B cell (primary cell): ENCODE measurements at regions not wholly inside any gene's neighbourhood (a gene's known extent, or its start where the extent isn't known, plus 50 kb on each side); places are given as distances from the start of the nearest gene placed in this dataset.

Experiments used
- ATAC-seq: fragments of 200-7000 bp; cut with Tn5 transposase; one replicate; pipeline ENCODE4 v1.10.0; 2021; ENCODE audit warnings: low read depth, mild to moderate bottlenecking, moderate number of reproducible peaks, moderate library complexity
- CTCF ChIA-PET: fragments of 350-600 bp; sonication (Branson Sonifier 250); formaldehyde crosslinking; loops from one replicate; lab custom pipeline; 2021; ENCODE audit warnings: antibody characterized with exemption, inconsistent platforms; lab: Charles Lee
- POLR2A ChIA-PET: fragments of 350-600 bp; sonication (Branson Sonifier 250); formaldehyde crosslinking; loops from one replicate; lab custom pipeline; 2021; ENCODE audit warnings: antibody characterized with exemption; lab: Charles Lee
- DNase-seq: peaks from one replicate; pipeline ENCODE4 v3.0.0; 2013
- H2AFZ ChIP-seq: 2 replicates; pipeline ENCODE4 v1.6.1; 2012; ENCODE audit warnings: mild to moderate bottlenecking, low read depth, low read length; ENCODE audit not compliant: insufficient read depth, poor library complexity, severe bottlenecking
- H3K27ac ChIP-seq, 2 donors: 1 replicate in 1 of 2; 2 replicates in 1 of 2; pipeline ENCODE4 v1.5.1; 2012 to 2013; ENCODE audit warnings: low read length in 2 of 2, mild to moderate bottlenecking in 2 of 2, moderate library complexity in 1 of 2
- H3K27me3 ChIP-seq, 4 experiments: fragments of 200-600 bp in 1 of 4; sonication (generic) in 1 of 4; replicated peaks in 1 of 4; 1 replicate in 2 of 4; 2 replicates in 2 of 4; pipeline versions ENCODE4 v1.6.1 to v1.7.0; 2013 to 2016; ENCODE audit warnings: low read length in 3 of 4, mild to moderate bottlenecking in 2 of 4, mixed read lengths in 1 of 4, moderate library complexity in 1 of 4; ENCODE audit not compliant: insufficient read depth in 4 of 4, control insufficient read depth in 3 of 4; ENCODE audit errors: control extremely low read depth in 1 of 4
- H3K36me3 ChIP-seq, 2 experiments: replicated peaks in 1 of 2; 1 replicate in 1 of 2; 2 replicates in 1 of 2; pipeline versions ENCODE4 v1.6.1 to v1.7.1; 2013; ENCODE audit warnings: low read length in 1 of 2; ENCODE audit not compliant: insufficient read depth in 2 of 2, control insufficient read depth in 1 of 2; ENCODE audit errors: control extremely low read depth in 1 of 2, extremely low read depth in 1 of 2
- H3K4me1 ChIP-seq, 2 donors: fragments of 200-600 bp in 1 of 2; sonication (generic) in 1 of 2; 1 replicate in 1 of 2; 2 replicates in 1 of 2; pipeline versions ENCODE4 v1.5.1 to v1.6.1; 2013 to 2017; ENCODE audit warnings: low read length in 2 of 2; ENCODE audit not compliant: control insufficient read depth in 2 of 2, insufficient read depth in 2 of 2
- H3K4me2 ChIP-seq: replicated peaks from 2 replicates; pipeline ENCODE3; 2012; ENCODE audit warnings: mild to moderate bottlenecking, low read depth, low read length; ENCODE audit not compliant: poor library complexity, severe bottlenecking
- H3K4me3 ChIP-seq, 5 experiments: fragments of 200-600 bp in 1 of 5; sonication (generic) in 1 of 5; 1 replicate in 3 of 5; 2 replicates in 2 of 5; pipeline versions ENCODE4 v1.5.1 to v1.7.0; 2011 to 2016; ENCODE audit warnings: low read length in 4 of 5, mild to moderate bottlenecking in 4 of 5, low read depth in 2 of 5, control low read depth in 1 of 5, moderate library complexity in 1 of 5; ENCODE audit not compliant: insufficient read depth in 1 of 5; ENCODE audit errors: control extremely low read depth in 1 of 5, extremely low read depth in 1 of 5
- H3K79me2 ChIP-seq: fragments of 200-600 bp; sonication (generic); one replicate; pipeline ENCODE4 v1.6.0; 2016; ENCODE audit warnings: low read length; ENCODE audit not compliant: control insufficient read depth, insufficient read depth
- H3K9ac ChIP-seq: fragments of 200-600 bp; sonication (generic); 2 replicates; pipeline ENCODE4 v1.6.1; 2017; ENCODE audit warnings: mild to moderate bottlenecking, low read length, moderate library complexity
- H3K9me3 ChIP-seq, 3 donors: one replicate each; pipeline versions ENCODE4 v1.6.1 to v1.7.1; 2013; ENCODE audit warnings: low read length in 2 of 3; ENCODE audit not compliant: control insufficient read depth in 2 of 3, insufficient read depth in 1 of 3; ENCODE audit errors: control extremely low read depth in 1 of 3
- H4K20me1 ChIP-seq: 2 replicates; pipeline ENCODE4 v1.6.0; 2012; ENCODE audit warnings: mild to moderate bottlenecking, low read length; ENCODE audit not compliant: insufficient read depth, control insufficient read depth, poor library complexity, severe bottlenecking
- H3K27ac Mint-ChIP-seq: one replicate; pipeline ENCODE4 v1.8.0; 2021; ENCODE audit warnings: mixed read lengths
- H3K27me3 Mint-ChIP-seq: one replicate; pipeline ENCODE4 v1.8.0; 2021; ENCODE audit warnings: mixed read lengths
- H3K4me1 Mint-ChIP-seq: one replicate; pipeline ENCODE4 v1.8.0; 2021; ENCODE audit warnings: mixed read lengths
- H3K4me3 Mint-ChIP-seq: one replicate; pipeline ENCODE4 v1.8.0; 2021; ENCODE audit warnings: mixed read lengths
- H3K9me3 Mint-ChIP-seq: one replicate; pipeline ENCODE4 v1.8.0; 2022; ENCODE audit warnings: mixed read lengths; ENCODE audit not compliant: insufficient read depth
- CTCF ChIP-seq: fragments of 200-600 bp; IDR thresholded peaks from one replicate; pipeline ENCODE4 v1.8.0; 2022; ENCODE audit warnings: antibody characterized with exemption, mild to moderate bottlenecking
- EZH2 ChIP-seq: IDR thresholded peaks from 2 replicates; pipeline ENCODE4 v1.6.1; 2012; ENCODE audit warnings: borderline replicate concordance, low read depth, mild to moderate bottlenecking, moderate library complexity, low read length; ENCODE audit not compliant: insufficient read depth, poor library complexity, severe bottlenecking
- WGBS: methylation state at CpG from one replicate; pipeline ENCODE4 v1.1.5; 2013; ENCODE audit warnings: missing lambda C conversion rate; ENCODE audit not compliant: insufficient coverage; 5-methylcytosine and 5-hydroxymethylcytosine counted together
- intact Hi-C: fragments of 100-400 bp; cut with micrococcal nuclease; formaldehyde crosslinking; loops from one replicate; pipeline ENCODE4 v1.10.0; 2022

DNA sequence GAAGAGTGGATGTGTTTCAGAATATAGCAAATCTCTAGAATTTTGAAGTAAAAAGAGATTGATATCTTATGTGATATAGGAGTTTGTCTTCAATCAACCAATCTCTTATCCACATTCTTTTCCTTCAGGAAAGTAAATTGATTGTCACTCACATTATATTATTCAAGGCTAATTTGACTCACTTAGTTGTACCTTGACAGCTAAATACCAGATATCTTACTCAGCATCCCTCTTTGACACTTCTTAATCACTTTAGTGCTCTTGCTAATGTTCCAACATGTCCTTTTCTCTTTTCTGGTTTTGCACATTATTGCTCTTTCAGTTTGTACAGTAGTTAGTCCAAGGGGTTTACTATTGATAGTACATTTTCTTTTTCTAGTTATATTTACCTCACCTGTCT is 286.9 kb upstream of the PTCHD4 start:
- no peak overlapping the region for H3K27ac ChIP-seq
- Mint-ChIP-seq H3K4me3 (no peak overlapping the region), H3K4me1 (no peaks in the 10 kb centered on the region), H3K27ac (no peak overlapping the region), H3K27me3 (no peaks in the 10 kb centered on the region), H3K9me3 (peaks cover 9% of the 10 kb centered on the region)
- no peak overlapping the region for H2AFZ ChIP-seq
- H3K27me3 ChIP-seq: no peaks in the 10 kb centered on the region
- intact Hi-C loops: no loop called here
- no peak for TF ChIP-seq EZH2
- no peak for TF ChIP-seq CTCF
- H3K36me3 ChIP-seq: no peaks in the 10 kb centered on the region
- no peaks in the 10 kb centered on the region for H3K4me1 ChIP-seq
- DNase-seq: no peak
- no peaks in the 10 kb centered on the region for H3K79me2 ChIP-seq
- ChIA-PET CTCF (no interaction called here), POLR2A (no interaction called here)
- ATAC-seq: no peak
- no peak overlapping the region for H3K4me2 ChIP-seq
- H4K20me1 ChIP-seq: no peaks in the 10 kb centered on the region
- no peak overlapping the region for H3K4me3 ChIP-seq
- no peaks in the 10 kb centered on the region for H3K9me3 ChIP-seq
- no peak overlapping the region for H3K9ac ChIP-seq

- intact Hi-C loops: no loop called here
- Histone ChIP-seq H3K9me3 (peaks cover 0 to 5% (median 0%) of the 10 kb centered on the region in 3 donors), H3K9ac (no peak overlapping the region), H3K79me2 (no peaks in the 10 kb centered on the region), H2AFZ (no peak overlapping the region), H3K4me2 (no peak overlapping the region), H3K4me3 (no peak overlapping the region), H3K27me3 (no peaks in the 10 kb centered on the region), H3K27ac (no peak overlapping the region), H4K20me1 (no peaks in the 10 kb centered on the region), H3K4me1 (no peaks in the 10 kb centered on the region), H3K36me3 (no peaks in the 10 kb centered on the region)
- peaks cover 2% of the 10 kb centered on the region for H3K9me3 Mint-ChIP-seq
- ChIA-PET POLR2A (no interaction called here), CTCF (no interaction called here)
- H3K27ac Mint-ChIP-seq: no peak overlapping the region
- H3K4me1 Mint-ChIP-seq: no peaks in the 10 kb centered on the region
- H3K27me3 Mint-ChIP-seq: no peaks in the 10 kb centered on the region
- TF ChIP-seq CTCF (no peak), EZH2 (no peak)
- ATAC-seq (no peak), DNase-seq (no peak)
- WGBS: 84% methylated on average over 4 of the region's 4 CpGs
- no peak overlapping the region for H3K4me3 Mint-ChIP-seq
Measured at GRCh38 chr6:48389146-48390043, 278.4 kb upstream of the PTCHD4 start.
